BLaER1 treated with 17β-estradiol and CSF1 and Interleukin-3, amounts not matched to agents 10 nM and 100 nM (cell line): ENCODE measurements at regions not wholly inside any gene's neighbourhood (a gene's known extent, or its start where the extent isn't known, plus 50 kb on each side); places are given as distances from the start of the nearest gene placed in this dataset.
"Not testable (repeated sequence)": the region's sequence is repeated elsewhere in the genome, so short reads cannot be mapped to it uniquely, and the experiment has no call there.

ENCODE experiments used
- H3K27ac ChIP-seq, 11 experiments: shearing (Covaris generic); formaldehyde crosslinking; 2 replicates each; pipeline ENCODE4 v1.8.1; 2022
- H3K27me3 ChIP-seq, 11 experiments: shearing (Covaris generic); formaldehyde crosslinking; 2 replicates each; pipeline ENCODE4 v1.8.1; 2022
- H3K36me3 ChIP-seq, 11 experiments: shearing (Covaris generic); formaldehyde crosslinking; 2 replicates each; pipeline ENCODE4 v1.8.1; 2022
- H3K4me1 ChIP-seq, 10 experiments: shearing (Covaris generic); formaldehyde crosslinking; 2 replicates each; pipeline ENCODE4 v1.8.1; 2022
- H3K4me2 ChIP-seq, 11 experiments: shearing (Covaris generic); formaldehyde crosslinking; 2 replicates each; pipeline ENCODE4 v1.8.1; 2022
- H3K4me3 ChIP-seq, 10 experiments: shearing (Covaris generic); formaldehyde crosslinking; 2 replicates each; pipeline ENCODE4 v1.8.1; 2022
- H3K9ac ChIP-seq, 11 experiments: shearing (Covaris generic); formaldehyde crosslinking; 2 replicates each; pipeline ENCODE4 v1.8.1; 2022
- H3K9me3 ChIP-seq, 11 experiments: shearing (Covaris generic); formaldehyde crosslinking; replicated peaks in 1 of 11; 2 replicates each; pipeline ENCODE4 v1.8.1; 2022
- H4K20me1 ChIP-seq, 11 experiments: shearing (Covaris generic); formaldehyde crosslinking; 2 replicates each; pipeline ENCODE4 v1.8.1; 2022
- Cebpa-rat ChIP-seq, 11 experiments: shearing (Covaris generic); IDR thresholded peaks; 2 replicates each; pipeline ENCODE4 v1.8.1; 2022

- peaks cover 0 to 6% (median 0%) of the 10 kb centered on the region in 10 experiments; a peak in 2 of 20 replicates for H3K4me1 ChIP-seq
- H3K27ac ChIP-seq = no peak overlapping the region
- no peaks in the 10 kb centered on the region for H3K36me3 ChIP-seq
- no peak overlapping the region for H3K4me3 ChIP-seq
- H3K4me2 ChIP-seq = no peak overlapping the region
- peaks cover 0 to 26% (median 0%) of the 10 kb centered on the region in 11 experiments; a peak in 8 of 22 replicates for H3K9me3 ChIP-seq
- no peaks in the 10 kb centered on the region for H3K27me3 ChIP-seq
- TF ChIP-seq Cebpa-rat (IDR thresholded peaks at IDR 0.05) = no peak
- H3K9ac ChIP-seq = no peak overlapping the region
- H4K20me1 ChIP-seq = no peaks in the 10 kb centered on the region
These were observed 966.8 kb upstream of the CITED2 start for GRCh38 chr6:140341272-140341671.

- Histone ChIP-seq H3K36me3 (no peaks in the 10 kb centered on the region), H3K4me2 (no peak overlapping the region)
These were observed 966.3 kb upstream of the CITED2 start for GRCh38 chr6:140340795-140341194.

GRCh38 chr6:140339084-140339483 lies 964.6 kb upstream of the CITED2 start:
- peaks cover 0 to 33% (median 10%) of the 10 kb centered on the region in 11 experiments; a peak in 12 of 22 replicates for H3K9me3 ChIP-seq
- not testable (repeated sequence) for H4K20me1 ChIP-seq

More at GRCh38 chr6:140340795-140341194, 966.3 kb upstream of the CITED2 start:
- H4K20me1 ChIP-seq = no peaks in the 10 kb centered on the region
- H3K4me1 ChIP-seq = peaks cover 0 to 6% (median 0%) of the 10 kb centered on the region in 10 experiments; a peak in 2 of 20 replicates
- no peak overlapping the region for H3K9ac ChIP-seq
- H3K4me3 ChIP-seq = no peak overlapping the region
- H3K9me3 ChIP-seq = peaks cover 0 to 26% (median 3%) of the 10 kb centered on the region in 11 experiments; a peak in 9 of 22 replicates
- TF ChIP-seq Cebpa-rat (IDR thresholded peaks at IDR 0.05) = no peak
- H3K27me3 ChIP-seq = no peaks in the 10 kb centered on the region
- H3K27ac ChIP-seq = no peak overlapping the region

GRCh38 chr6:140321891-140322290 lies 947.4 kb upstream of the CITED2 start:
- Histone ChIP-seq H3K9ac (peak overlapping the region in 1 of 11 experiments; percentile 43; a peak in 1 of 22 replicates), H3K27ac (peak overlapping the region in 9 of 11 experiments; percentile 22 to 74 (median 63); a peak in 14 of 22 replicates), H3K36me3 (peaks cover 0 to 3% (median 0%) of the 10 kb centered on the region in 11 experiments; a peak in 2 of 22 replicates), H3K4me2 (peak overlapping the region in 7 of 11 experiments; percentile 64 to 87 (median 75); a peak in 12 of 22 replicates), H3K4me1 (peaks cover 0 to 52% (median 34%) of the 10 kb centered on the region in 10 experiments; a peak in 17 of 20 replicates), H3K4me3 (no peak overlapping the region; a peak in 1 of 20 replicates), H4K20me1 (no peaks in the 10 kb centered on the region), H3K9me3 (peaks cover 14 to 15% (median 15%) of the 10 kb centered on the region in 11 experiments), H3K27me3 (no peaks in the 10 kb centered on the region)
- TF ChIP-seq Cebpa-rat (IDR thresholded peaks at IDR 0.05) = no peak

More at GRCh38 chr6:140339084-140339483, 964.6 kb upstream of the CITED2 start:
- not testable (repeated sequence) for H3K27ac ChIP-seq, H3K4me3 ChIP-seq, H3K27me3 ChIP-seq, H3K9ac ChIP-seq, H3K4me2 ChIP-seq, H3K36me3 ChIP-seq, H3K4me1 ChIP-seq

GRCh38 chr6:140320081-140321080 lies 945.9 kb upstream of the CITED2 start:
- no peaks in the 10 kb centered on the region for H3K27me3 ChIP-seq
- no peaks in the 10 kb centered on the region for H4K20me1 ChIP-seq
- H3K36me3 ChIP-seq = no peaks in the 10 kb centered on the region
- peaks cover 0 to 52% (median 34%) of the 10 kb centered on the region in 10 experiments; a peak in 17 of 20 replicates for H3K4me1 ChIP-seq
- peak overlapping the region; percentile 5 to 87 (median 67); a peak in 18 of 22 replicates for H3K4me2 ChIP-seq
- no peak for TF ChIP-seq Cebpa-rat (IDR thresholded peaks at IDR 0.05)
- H3K27ac ChIP-seq = peak overlapping the region in 9 of 11 experiments; percentile 22 to 74 (median 63); a peak in 16 of 22 replicates
- peak overlapping the region in 1 of 10 experiments; percentile 6; a peak in 2 of 20 replicates for H3K4me3 ChIP-seq
- peaks cover 0 to under 1% (median under 1%) of the 10 kb centered on the region in 11 experiments; a peak in 7 of 22 replicates for H3K9me3 ChIP-seq
- H3K9ac ChIP-seq = peak overlapping the region in 4 of 11 experiments; percentile 9 to 51 (median 28); a peak in 6 of 22 replicates

GRCh38 chr6:140319209-140319608 lies 944.8 kb upstream of the CITED2 start:
- no peak overlapping the region for H3K27ac ChIP-seq
- H3K9me3 ChIP-seq = no peaks in the 10 kb centered on the region; a peak in 1 of 22 replicates
- H3K4me3 ChIP-seq = no peak overlapping the region
- H3K4me1 ChIP-seq = peaks cover 0 to 52% (median 34%) of the 10 kb centered on the region in 10 experiments; a peak in 17 of 20 replicates
- no peak for TF ChIP-seq Cebpa-rat (IDR thresholded peaks at IDR 0.05)
- peak overlapping the region in 5 of 11 experiments; percentile 0 to 87 (median 62); a peak in 6 of 22 replicates for H3K4me2 ChIP-seq
- no peaks in the 10 kb centered on the region for H3K36me3 ChIP-seq
- H4K20me1 ChIP-seq = no peaks in the 10 kb centered on the region
- H3K9ac ChIP-seq = no peak overlapping the region
- H3K27me3 ChIP-seq = no peaks in the 10 kb centered on the region

- no peak overlapping the region for H3K4me3 ChIP-seq
- H3K4me1 ChIP-seq = peaks cover 0 to 50% (median 34%) of the 10 kb centered on the region in 10 experiments; a peak in 17 of 20 replicates
- no peaks in the 10 kb centered on the region for H4K20me1 ChIP-seq
- H3K27ac ChIP-seq = no peak overlapping the region
- H3K36me3 ChIP-seq = no peaks in the 10 kb centered on the region
- 0 out of 22 replicates have a peak overlapping the region, but pooled peaks of 1 of the 11 experiments have one; percentile 62 for H3K4me2 ChIP-seq
- H3K9me3 ChIP-seq = no peaks in the 10 kb centered on the region
- H3K27me3 ChIP-seq = no peaks in the 10 kb centered on the region
- H3K9ac ChIP-seq = no peak overlapping the region
- TF ChIP-seq Cebpa-rat (IDR thresholded peaks at IDR 0.05) = no peak
These were observed 944.0 kb upstream of the CITED2 start for GRCh38 chr6:140318408-140318807.

GRCh38 chr6:140317950-140318349 lies 943.5 kb upstream of the CITED2 start:
- Histone ChIP-seq H3K4me1 (peaks cover 0 to 46% (median 34%) of the 10 kb centered on the region in 10 experiments; a peak in 17 of 20 replicates), H3K9ac (no peak overlapping the region), H3K4me3 (no peak overlapping the region), H4K20me1 (no peaks in the 10 kb centered on the region), H3K27me3 (no peaks in the 10 kb centered on the region), H3K36me3 (no peaks in the 10 kb centered on the region), H3K4me2 (no peak overlapping the region), H3K27ac (no peak overlapping the region), H3K9me3 (0 out of 22 replicates have a peak, but pooled peaks cover 0 to 3% (median 0%) of the 10 kb centered on the region in 11 experiments)
- no peak for TF ChIP-seq Cebpa-rat (IDR thresholded peaks at IDR 0.05)

GRCh38 chr6:140316966-140317365 lies 942.5 kb upstream of the CITED2 start:
- Histone ChIP-seq H3K9ac (no peak overlapping the region), H3K4me3 (no peak overlapping the region), H3K27me3 (no peaks in the 10 kb centered on the region), H3K4me1 (peaks cover 0 to 36% (median 30%) of the 10 kb centered on the region in 10 experiments; a peak in 17 of 20 replicates), H4K20me1 (no peaks in the 10 kb centered on the region), H3K4me2 (no peak overlapping the region), H3K36me3 (no peaks in the 10 kb centered on the region), H3K27ac (no peak overlapping the region), H3K9me3 (0 out of 22 replicates have a peak, but pooled peaks cover 0 to 4% (median 0%) of the 10 kb centered on the region in 11 experiments)
- no peak for TF ChIP-seq Cebpa-rat (IDR thresholded peaks at IDR 0.05)
